Dermis blood vessel endothelial cell (primary cell): ENCODE measurements at regions not wholly inside any gene's neighbourhood (a gene's known extent, or its start where the extent isn't known, plus 50 kb on each side); places are given as distances from the start of the nearest gene placed in this dataset.

Experiments
- DNase-seq: peaks from one replicate; pipeline ENCODE4 v3.0.0; 2010

GRCh38 chr12:114963846-114964245 is 279.9 kb upstream of the TBX3 start:
- no peak for DNase-seq

GRCh38 chr12:114961491-114961890 is 277.5 kb upstream of the TBX3 start:
- DNase-seq: peak; percentile 17

GRCh38 chr12:114958538-114958937 is 274.6 kb upstream of the TBX3 start:
- no peak for DNase-seq

GRCh38 chr12:114957225-114957624 is 273.2 kb upstream of the TBX3 start:
- no peak for DNase-seq

- no peak for DNase-seq
Measured at GRCh38 chr12:114955414-114956014, 271.5 kb upstream of the TBX3 start.

GRCh38 chr12:114954511-114955055 is 270.6 kb upstream of the TBX3 start:
- no peak for DNase-seq

GRCh38 chr12:114952573-114953271 is 268.7 kb upstream of the TBX3 start:
- no peak for DNase-seq

GRCh38 chr12:114949058-114949820 is 265.3 kb upstream of the TBX3 start:
- DNase-seq: no peak

- DNase-seq: no peak
Measured at GRCh38 chr12:114945351-114945750, 261.4 kb upstream of the TBX3 start.

GRCh38 chr12:114944736-114945135 is 260.8 kb upstream of the TBX3 start:
- DNase-seq: no peak

GRCh38 chr12:114943601-114944000 is 259.6 kb upstream of the TBX3 start:
- no peak for DNase-seq

- no peak for DNase-seq
Measured at GRCh38 chr12:114938487-114939210, 254.7 kb upstream of the TBX3 start.

- DNase-seq: peak; percentile 48
Measured at GRCh38 chr12:114936148-114937079, 252.4 kb upstream of the TBX3 start.

GRCh38 chr12:114935658-114936057 is 251.7 kb upstream of the TBX3 start:
- DNase-seq: no peak

GRCh38 chr12:114933428-114934160 is 249.6 kb upstream of the TBX3 start:
- DNase-seq: peak; percentile 41

- no peak for DNase-seq
Measured at GRCh38 chr12:114932806-114933205, 248.8 kb upstream of the TBX3 start.

GRCh38 chr12:114931025-114931424 is 247.1 kb upstream of the TBX3 start:
- no peak for DNase-seq

GRCh38 chr12:114926341-114926740 is 242.4 kb upstream of the TBX3 start:
- DNase-seq: no peak

GRCh38 chr12:114924946-114925475 is 241.0 kb upstream of the TBX3 start:
- DNase-seq: no peak

- no peak for DNase-seq
Measured at GRCh38 chr12:114921781-114922180, 237.8 kb upstream of the TBX3 start.
